ENCODE measurements at regions not wholly inside any gene's neighbourhood (a gene's known extent, or its start where the extent isn't known, plus 50 kb on each side); places are given as distances from the start of the nearest gene placed in this dataset.

DNA sequence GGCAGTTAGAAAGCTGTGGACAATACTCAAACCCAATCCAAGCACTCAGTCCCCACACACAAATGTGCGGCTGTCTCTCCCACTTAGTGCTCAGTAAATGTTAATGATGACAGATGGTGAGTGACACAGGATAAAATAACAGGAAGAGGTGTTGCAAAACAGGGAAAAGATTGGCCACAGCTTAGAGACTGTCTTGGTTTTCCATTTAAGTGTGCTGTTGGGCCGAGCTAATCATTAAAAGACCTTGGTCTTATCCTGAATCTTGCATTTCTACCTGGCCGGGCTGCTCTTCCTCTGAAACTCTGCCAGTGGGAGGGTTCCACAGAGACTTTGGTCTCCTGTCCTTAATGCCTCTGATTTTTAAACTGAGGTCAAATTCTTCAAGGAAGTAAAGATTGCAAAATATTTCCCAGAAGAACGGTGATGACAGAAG is 113.1 kb upstream of the RNF32 start:
- Histone ChIP-seq H3K79me2 (ENCODE audit: insufficient read depth, low read length) (no peaks in the 10 kb centered on the region), H3K27me3 (ENCODE audit: control insufficient read depth in 1 of 2, insufficient read depth in 2 of 2, low read length in 2 of 2) (no peaks in the 10 kb centered on the region), H3K4me2 (ENCODE audit: low read depth, low read length) (peak overlapping the region; percentile 45), H3K27ac (ENCODE audit: extremely low read length, insufficient read depth, low read length) (peak overlapping the region; percentile 6), H3K9ac (ENCODE audit: insufficient read depth, low read depth, low read length) (no peak overlapping the region), H4K20me1 (ENCODE audit: insufficient read depth, low read length) (no peaks in the 10 kb centered on the region), H3K9me3 (ENCODE audit: low read length) (no peaks in the 10 kb centered on the region), H3K36me3 (replicated peaks in 1 of 2; ENCODE audit: control insufficient read depth in 1 of 2, insufficient read depth in 2 of 2, low read length in 2 of 2) (no peaks in the 10 kb centered on the region), H3K4me3 (replicated peaks in 1 of 3; ENCODE audit: insufficient read depth in 1 of 3, low read depth in 2 of 3, low read length in 3 of 3) (no peak overlapping the region), H3K4me1 (ENCODE audit: insufficient read depth, low read length) (peaks cover 66% of the 10 kb centered on the region), H2AFZ (ENCODE audit: low read length) (no peak overlapping the region)
- ATAC-seq, result peak; percentile 79
- DNase-seq (ENCODE audit: low spot score), result peak; percentile 62
- in situ Hi-C loops (cut with HindIII; ENCODE audit: extremely low pct_ligation_motif_present, low pct_unique_long_range_greater_than_20kb) (no loop called here), intact Hi-C loops (cut with micrococcal nuclease; ENCODE audit: unreplicated experiment) (no loop called here)
- ChIA-PET CTCF (ENCODE audit: low intra/inter-chr PET ratio, low total read pairs) (no interaction called here), POLR2A (interaction anchor here (0.9 to 2.5 kb wide), 6 partner anchors 9 to 87 kb away, joined by 3 to 28 read pairs (median 6); no protein-coding TSS in a partner anchor)
- peak; percentile 98 for FAIRE-seq
- 4% methylated on average over 4 of the region's 4 CpGs for WGBS (ENCODE audit: low lambda C conversion rate)
- BruUV-seq (replicated peaks), result no TSS peak
- TF ChIP-seq NFIC (IDR thresholded peaks at IDR 0.05; ENCODE audit: low read length) (0 out of 2 replicates have a peak, but pooled peaks have one; percentile 30), HMG20A (CRISPR knock-in tag; IDR thresholded peaks at IDR 0.05; ENCODE audit: borderline replicate concordance) (peak; percentile 74; the same call in 1 of the 2 replicates), ATF1 (CRISPR knock-in tag; IDR thresholded peaks at IDR 0.05) (no peak), BRD4 (CRISPR knock-in tag; IDR thresholded peaks at IDR 0.05) (no peak), ZFP36L1 (CRISPR knock-in tag; IDR thresholded peaks at IDR 0.05) (no peak), ZNF292 (CRISPR knock-in tag; IDR thresholded peaks at IDR 0.05; ENCODE audit: borderline replicate concordance, low read depth) (peak; percentile 38; the same call in 1 of the 2 replicates), RAD21 (CRISPR knock-in tag; IDR thresholded peaks at IDR 0.05) (no peak), MBNL3 (CRISPR knock-in tag; conservative IDR thresholded peaks at IDR 0.05) (no peak), PITX1 (CRISPR knock-in tag; IDR thresholded peaks at IDR 0.05) (no peak), ZNF556 (CRISPR knock-in tag; IDR thresholded peaks at IDR 0.05; ENCODE audit: borderline replicate concordance) (no peak), SAP130 (CRISPR knock-in tag; IDR thresholded peaks at IDR 0.05; ENCODE audit: low read depth) (0 out of 2 replicates have a peak, but pooled peaks have one; percentile 26), NFE2 (CRISPR knock-in tag; IDR thresholded peaks at IDR 0.05) (no peak), ZNF30 (CRISPR knock-in tag; IDR thresholded peaks at IDR 0.05) (no peak), RARA (CRISPR knock-in tag; IDR thresholded peaks at IDR 0.05) (peak; percentile 54), POLR2A (IDR thresholded peaks at IDR 0.05; ENCODE audit: insufficient read depth in 1 of 2, low read depth in 2 of 2, low read length in 2 of 2) (peak in 1 of 2 experiments; percentile 47; a peak in 1 of 4 replicates), MTA3 (CRISPR knock-in tag; IDR thresholded peaks at IDR 0.05) (no peak), AKAP8 (CRISPR knock-in tag; IDR thresholded peaks at IDR 0.05) (no peak), HNF4G (IDR thresholded peaks at IDR 0.05; ENCODE audit: borderline replicate concordance, low read depth, low read length) (peak; percentile 70), HNF4G (CRISPR knock-in tag; IDR thresholded peaks at IDR 0.05; ENCODE audit: borderline replicate concordance, low read depth) (peak; percentile 44; the same call in 1 of the 2 replicates), NPAS2 (CRISPR knock-in tag; IDR thresholded peaks at IDR 0.05; ENCODE audit: borderline replicate concordance) (no peak), KMT2B (CRISPR knock-in tag; IDR thresholded peaks at IDR 0.05) (no peak), FOXA3 (CRISPR knock-in tag; IDR thresholded peaks at IDR 0.05) (peak; percentile 19; the same call in 1 of the 2 replicates), ZNF550 (CRISPR knock-in tag; IDR thresholded peaks at IDR 0.05; ENCODE audit: borderline replicate concordance) (no peak), ZNF260 (CRISPR knock-in tag; IDR thresholded peaks at IDR 0.05; ENCODE audit: borderline replicate concordance, low read depth) (no peak), ZBTB7A (CRISPR knock-in tag; IDR thresholded peaks at IDR 0.05) (no peak)
- TF ChIP-seq, protein P1, sequence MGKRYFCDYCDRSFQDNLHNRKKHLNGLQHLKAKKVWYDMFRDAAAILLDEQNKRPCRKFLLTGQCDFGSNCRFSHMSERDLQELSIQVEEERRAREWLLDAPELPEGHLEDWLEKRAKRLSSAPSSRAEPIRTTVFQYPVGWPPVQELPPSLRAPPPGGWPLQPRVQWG (CRISPR knock-in tag; IDR thresholded peaks at IDR 0.05; ENCODE audit: borderline replicate concordance, low read depth), result no peak
- TF ChIP-seq, protein P2, sequence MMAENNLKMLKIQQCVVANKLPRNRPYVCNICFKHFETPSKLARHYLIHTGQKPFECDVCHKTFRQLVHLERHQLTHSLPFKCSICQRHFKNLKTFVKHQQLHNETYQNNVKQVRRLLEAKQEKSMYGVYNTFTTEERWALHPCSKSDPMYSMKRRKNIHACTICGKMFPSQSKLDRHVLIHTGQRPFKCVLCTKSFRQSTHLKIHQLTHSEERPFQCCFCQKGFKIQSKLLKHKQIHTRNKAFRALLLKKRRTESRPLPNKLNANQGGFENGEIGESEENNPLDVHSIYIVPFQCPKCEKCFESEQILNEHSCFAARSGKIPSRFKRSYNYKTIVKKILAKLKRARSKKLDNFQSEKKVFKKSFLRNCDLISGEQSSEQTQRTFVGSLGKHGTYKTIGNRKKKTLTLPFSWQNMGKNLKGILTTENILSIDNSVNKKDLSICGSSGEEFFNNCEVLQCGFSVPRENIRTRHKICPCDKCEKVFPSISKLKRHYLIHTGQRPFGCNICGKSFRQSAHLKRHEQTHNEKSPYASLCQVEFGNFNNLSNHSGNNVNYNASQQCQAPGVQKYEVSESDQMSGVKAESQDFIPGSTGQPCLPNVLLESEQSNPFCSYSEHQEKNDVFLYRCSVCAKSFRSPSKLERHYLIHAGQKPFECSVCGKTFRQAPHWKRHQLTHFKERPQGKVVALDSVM (CRISPR knock-in tag; IDR thresholded peaks at IDR 0.05), result 0 out of 2 replicates have a peak, but pooled peaks have one; percentile 27

All from HepG2 (cell line).